ENCODE measurements at regions not wholly inside any gene's neighbourhood (a gene's known extent, or its start where the extent isn't known, plus 50 kb on each side); places are given as distances from the start of the nearest gene placed in this dataset.

- no peaks in the 10 kb centered on the region for H3K9me3 ChIP-seq
- WGBS, 2 donors: 41 to 50% methylated on average over 2 of the region's 2 CpGs
- DNase-seq (no peak), ATAC-seq (no peak)
- no peak overlapping the region for H3K27ac ChIP-seq
- no peak overlapping the region for H3K4me3 ChIP-seq
- no peaks in the 10 kb centered on the region for H3K27me3 ChIP-seq
- TF ChIP-seq POLR2A (IDR thresholded peaks at IDR 0.05) (no peak), CTCF (IDR thresholded peaks at IDR 0.05) (no peak)
- intact Hi-C loops (cut with DNase I): no loop called here
- H3K4me1 ChIP-seq: no peaks in the 10 kb centered on the region
- H3K36me3 ChIP-seq (replicated peaks in 1 of 2; ENCODE audit: insufficient read depth in 1 of 2, low read depth in 2 of 2): no peaks in the 10 kb centered on the region
Measured at GRCh38 chr16:25340973-25341372, 83.3 kb upstream of the ZKSCAN2 start.

- DNase-seq (no peak), ATAC-seq (no peak)
- no peaks in the 10 kb centered on the region for H3K27me3 ChIP-seq
- 29 to 41% methylated on average over 3 of the region's 3 CpGs for WGBS, 2 donors
- peaks cover 0 to 8% (median 0%) of the 10 kb centered on the region in 3 donors for H3K9me3 ChIP-seq
- intact Hi-C loops (cut with DNase I): no loop called here
- H3K36me3 ChIP-seq (replicated peaks in 1 of 2; ENCODE audit: insufficient read depth in 1 of 2, low read depth in 2 of 2): no peaks in the 10 kb centered on the region
- no peak overlapping the region for H3K27ac ChIP-seq
- no peak for TF ChIP-seq CTCF (IDR thresholded peaks at IDR 0.05)
- no peak for TF ChIP-seq POLR2A (IDR thresholded peaks at IDR 0.05)
- H3K4me3 ChIP-seq: no peak overlapping the region
- no peaks in the 10 kb centered on the region for H3K4me1 ChIP-seq
Measured at GRCh38 chr16:25317732-25318316, 60.2 kb upstream of the ZKSCAN2 start.

- Histone ChIP-seq H3K27me3 (no peaks in the 10 kb centered on the region), H3K4me3 (no peak overlapping the region), H3K36me3 (replicated peaks in 1 of 2; ENCODE audit: insufficient read depth in 1 of 2, low read depth in 2 of 2) (no peaks in the 10 kb centered on the region), H3K4me1 (no peaks in the 10 kb centered on the region), H3K9me3 (peaks cover 0 to 15% (median 0%) of the 10 kb centered on the region in 3 donors), H3K27ac (no peak overlapping the region)
- TF ChIP-seq CTCF (IDR thresholded peaks at IDR 0.05) (no peak), POLR2A (IDR thresholded peaks at IDR 0.05) (no peak)
- intact Hi-C loops (cut with DNase I): no loop called here
- DNase-seq (no peak), ATAC-seq (no peak)
Measured at GRCh38 chr16:25311950-25312349, 54.3 kb upstream of the ZKSCAN2 start.

- Histone ChIP-seq H3K27ac (no peak overlapping the region), H3K9me3 (peaks cover 0 to 15% (median 0%) of the 10 kb centered on the region in 3 donors), H3K4me3 (no peak overlapping the region), H3K4me1 (no peaks in the 10 kb centered on the region), H3K36me3 (replicated peaks in 1 of 2; ENCODE audit: insufficient read depth in 1 of 2, low read depth in 2 of 2) (no peaks in the 10 kb centered on the region), H3K27me3 (no peaks in the 10 kb centered on the region)
- DNase-seq (no peak), ATAC-seq (no peak)
- intact Hi-C loops (cut with DNase I): no loop called here
- WGBS, 2 donors: 60 to 80% methylated on average over 2 of the region's 2 CpGs
- no peak for TF ChIP-seq POLR2A (IDR thresholded peaks at IDR 0.05)
- no peak for TF ChIP-seq CTCF (IDR thresholded peaks at IDR 0.05)
Measured at GRCh38 chr16:25311039-25311438, 53.4 kb upstream of the ZKSCAN2 start.

Measured in body of pancreas (tissue), 4 donors.